ENCODE measurements at regions not wholly inside any gene's neighbourhood (a gene's known extent, or its start where the extent isn't known, plus 50 kb on each side); places are given as distances from the start of the nearest gene placed in this dataset.

- TF ChIP-seq CTCF (IDR thresholded peaks at IDR 0.05), result no peak
- no peak for TF ChIP-seq POLR2AphosphoS5 (IDR thresholded peaks at IDR 0.05)
These were observed 116.3 kb downstream of the MEX3B start for GRCh38 chr15:81929557-81929956.

Measured in gastroesophageal sphincter (tissue), 3 donors.